Right cardiac atrium (tissue), 5 donors: ENCODE measurements at regions not wholly inside any gene's neighbourhood (a gene's known extent, or its start where the extent isn't known, plus 50 kb on each side); places are given as distances from the start of the nearest gene placed in this dataset.
"Not testable (repeated sequence)": the region's sequence is repeated elsewhere in the genome, so short reads cannot be mapped to it uniquely, and the experiment has no call there.

Source experiments
- ATAC-seq, 2 donors: fragments of 200-7000 bp; cut with Tn5 transposase; one replicate each; pipeline versions ENCODE4 v1.8.0 to v1.9.1; 2020; ENCODE audit warnings: moderate library complexity in 2 of 2, mild to moderate bottlenecking in 1 of 2
- DNase-seq, 3 donors: peaks; one replicate each; pipeline ENCODE4 v3.0.0-alpha.2; 2020
- H3K27ac ChIP-seq: one replicate; pipeline ENCODE4 v1.5.1; 2013; ENCODE audit warnings: mild to moderate bottlenecking, low read length, control low read depth, moderate library complexity
- H3K27me3 ChIP-seq: one replicate; pipeline ENCODE4 v1.6.1; 2013; ENCODE audit not compliant: control insufficient read depth, insufficient read depth
- H3K4me1 ChIP-seq: one replicate; pipeline ENCODE4 v1.6.1; 2013; ENCODE audit warnings: low read length; ENCODE audit not compliant: control insufficient read depth, insufficient read depth
- H3K4me3 ChIP-seq: one replicate; pipeline ENCODE4 v1.5.1; 2013; ENCODE audit warnings: low read length, control low read depth
- H3K9me3 ChIP-seq: one replicate; pipeline ENCODE4 v1.6.1; 2013; ENCODE audit warnings: low read length; ENCODE audit not compliant: control insufficient read depth
- WGBS: extraction: QIAGEN DNeasy Blood & Tissue Kit; methylation state at CpG from one replicate; pipeline ENCODE4 v1.1.7; 2013; 5-methylcytosine and 5-hydroxymethylcytosine counted together
- intact Hi-C, 4 donors: fragments of 100-400 bp; cut with DNase I; formaldehyde crosslinking; loops; one replicate each; pipeline versions ENCODE4 v1.11.0 to v1.14.0; 2022 to 2023
- donor health status: healthy with polysubstance abuse.
- donor health status: DM: no; HTN: yes; CAD: no.
- donor health status: DM: no; HTN: no; CAD: no.
- donor health status: DM: no; HTN: yes; CAD: no; lungs with severe emphysema.
- donor health status: DM: yes; HTN: yes; CAD: no.

- H3K27me3 ChIP-seq, result no peaks in the 10 kb centered on the region
- 2% methylated on average over 20 of the region's 20 CpGs for WGBS
- DNase-seq (no peak), ATAC-seq (no peak)
- H3K27ac ChIP-seq, result no peak overlapping the region
- no peak overlapping the region for H3K4me3 ChIP-seq
- H3K4me1 ChIP-seq, result peaks cover 2% of the 10 kb centered on the region
- intact Hi-C loops, result no loop called here
- H3K9me3 ChIP-seq, result no peaks in the 10 kb centered on the region
Observed at GRCh38 chr10:100655326-100655759, 90.0 kb upstream of the PAX2 start.

DNA sequence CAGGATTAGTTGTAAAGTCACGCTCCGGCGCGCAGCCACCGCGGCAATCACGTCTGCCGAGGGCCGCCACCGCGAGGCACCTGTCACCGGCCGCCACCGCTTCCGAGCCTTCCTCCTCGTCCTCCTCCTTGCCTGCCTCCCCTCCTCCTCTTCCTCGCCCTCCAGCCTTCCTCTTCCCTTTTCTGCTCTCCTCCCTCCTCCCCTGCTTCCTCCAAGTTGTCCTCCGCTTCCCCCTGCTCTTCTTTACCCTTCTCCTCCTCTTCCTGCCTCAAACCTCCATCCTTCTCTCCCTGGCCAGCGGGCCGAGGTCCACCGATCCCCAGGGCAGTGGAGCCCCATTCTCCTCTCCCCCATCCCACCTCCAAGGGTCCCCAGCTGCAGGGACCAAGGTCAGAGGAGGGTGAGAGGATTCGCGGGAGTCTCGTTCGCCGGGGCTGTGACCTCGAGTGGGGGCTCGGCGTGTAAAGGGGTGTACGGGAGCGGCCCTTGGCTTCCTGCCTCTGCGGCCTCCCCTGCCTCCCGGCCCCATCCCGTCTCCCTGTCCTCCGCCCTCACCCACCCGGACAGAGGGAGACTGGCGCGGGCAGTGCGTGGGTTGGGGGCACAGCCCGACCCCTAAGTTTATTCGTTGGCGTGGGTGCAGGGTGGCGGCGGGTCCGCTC, 89.5 kb upstream of the PAX2 start:
- Histone ChIP-seq H3K27me3 (no peaks in the 10 kb centered on the region), H3K27ac (no peak overlapping the region), H3K4me1 (peaks cover 2% of the 10 kb centered on the region), H3K4me3 (peak overlapping the region; percentile 51), H3K9me3 (no peaks in the 10 kb centered on the region)
- 3% methylated on average over 45 of the region's 45 CpGs for WGBS
- intact Hi-C loops, result no loop called here
- no peak for ATAC-seq
- no peak for DNase-seq

- intact Hi-C loops, result no loop called here
- Histone ChIP-seq H3K4me3 (peak overlapping the region; percentile 51), H3K27ac (no peak overlapping the region), H3K27me3 (no peaks in the 10 kb centered on the region), H3K9me3 (no peaks in the 10 kb centered on the region), H3K4me1 (peaks cover 2% of the 10 kb centered on the region)
- DNase-seq (no peak), ATAC-seq (no peak)
- under 1% methylated on average over 34 of the region's 34 CpGs for WGBS
Observed at GRCh38 chr10:100656454-100656853, 88.9 kb upstream of the PAX2 start.

DNA sequence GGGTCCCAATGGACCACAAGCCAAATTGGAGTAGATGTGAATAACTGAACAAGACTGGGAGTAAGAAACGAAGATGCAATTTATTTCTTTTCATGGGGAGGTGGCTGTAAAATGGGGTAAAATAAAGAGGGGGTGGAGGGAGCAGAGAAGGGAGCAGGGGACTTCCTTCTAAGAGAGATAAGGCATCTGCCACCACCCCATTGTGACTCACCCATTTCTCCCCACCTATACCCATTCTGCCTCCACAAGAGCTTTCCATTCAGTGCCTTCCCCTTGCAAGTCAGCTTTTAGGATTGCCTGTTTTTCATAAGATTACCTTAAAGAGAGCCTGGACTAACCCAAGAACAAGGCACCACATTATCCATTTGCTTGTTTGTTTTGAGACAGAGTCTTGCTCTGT, 87.1 kb upstream of the PAX2 start:
- H3K4me3 ChIP-seq, result no peak overlapping the region
- H3K9me3 ChIP-seq, result no peaks in the 10 kb centered on the region
- WGBS, result 45% methylated on average over 1 of the region's 1 CpG
- ATAC-seq (no peak), DNase-seq (no peak)
- no peaks in the 10 kb centered on the region for H3K27me3 ChIP-seq
- H3K4me1 ChIP-seq, result peaks cover 2% of the 10 kb centered on the region
- H3K27ac ChIP-seq, result no peak overlapping the region
- intact Hi-C loops, result no loop called here

GRCh38 chr10:100659361-100660098, 85.9 kb upstream of the PAX2 start:
- 4% methylated on average over 50 of the region's 50 CpGs for WGBS

DNA sequence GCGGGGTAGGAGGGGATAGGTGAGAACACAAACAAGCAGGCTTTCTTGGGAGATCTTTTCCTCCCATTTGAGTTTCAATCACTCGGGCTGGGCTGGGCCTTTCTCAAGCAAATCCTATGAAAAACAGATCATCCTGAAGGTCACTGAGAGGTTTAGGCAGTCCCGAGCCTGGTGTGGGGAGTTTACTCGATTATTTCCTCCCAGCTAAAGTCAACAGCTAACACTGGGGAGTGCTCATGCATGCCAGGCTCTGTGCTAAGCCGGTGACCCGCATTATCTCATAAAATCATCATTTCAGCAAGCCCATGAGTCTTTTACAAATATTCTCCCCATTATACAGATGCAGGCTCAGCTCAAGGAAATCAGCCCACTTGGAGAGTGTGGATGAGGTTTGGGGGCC, 85.0 kb upstream of the PAX2 start:
- Histone ChIP-seq H3K4me1 (peaks cover 2% of the 10 kb centered on the region), H3K4me3 (no peak overlapping the region), H3K27me3 (no peaks in the 10 kb centered on the region), H3K9me3 (no peaks in the 10 kb centered on the region), H3K27ac (no peak overlapping the region)
- intact Hi-C loops, result no loop called here
- WGBS, result 30% methylated on average over 6 of the region's 6 CpGs
- DNase-seq (no peak), ATAC-seq (no peak)

More at GRCh38 chr10:100659361-100660098, 85.9 kb upstream of the PAX2 start:
- ATAC-seq, result no peak
- H3K27me3 ChIP-seq, result no peaks in the 10 kb centered on the region
- DNase-seq, result no peak
- no peak overlapping the region for H3K4me3 ChIP-seq
- intact Hi-C loops, result no loop called here
- H3K27ac ChIP-seq, result no peak overlapping the region
- H3K4me1 ChIP-seq, result peaks cover 2% of the 10 kb centered on the region
- no peaks in the 10 kb centered on the region for H3K9me3 ChIP-seq

GRCh38 chr10:100660945-100661344, 84.4 kb upstream of the PAX2 start:
- 37% methylated on average over 3 of the region's 3 CpGs for WGBS
- no peak overlapping the region for H3K27ac ChIP-seq
- ATAC-seq (no peak), DNase-seq (no peak)
- peaks cover under 1% of the 10 kb centered on the region for H3K4me1 ChIP-seq
- no peak overlapping the region for H3K4me3 ChIP-seq
- H3K27me3 ChIP-seq, result no peaks in the 10 kb centered on the region
- intact Hi-C loops, result no loop called here
- no peaks in the 10 kb centered on the region for H3K9me3 ChIP-seq

DNA sequence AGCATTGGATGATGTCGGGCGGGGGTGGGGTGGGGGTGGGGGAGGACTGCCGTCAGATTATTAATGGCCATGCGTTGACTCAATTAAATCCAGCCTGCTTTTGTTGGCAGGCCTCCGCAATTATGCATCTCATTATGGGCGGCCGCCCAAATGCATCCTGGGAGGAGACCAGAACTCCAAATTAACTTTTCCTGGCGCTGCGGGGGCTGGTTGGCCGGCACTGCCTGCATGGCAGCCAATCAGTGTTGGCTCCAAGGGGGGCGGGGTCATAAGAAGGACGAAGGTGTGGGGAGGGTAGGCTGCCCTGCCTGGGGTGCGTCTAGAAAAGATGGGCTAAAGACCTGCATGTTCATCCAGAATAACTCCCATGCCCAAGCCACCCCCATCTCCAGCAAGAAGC, 83.9 kb upstream of the PAX2 start:
- no peaks in the 10 kb centered on the region for H3K9me3 ChIP-seq
- 30% methylated on average over 13 of the region's 13 CpGs for WGBS
- H3K27ac ChIP-seq, result no peak overlapping the region
- no peaks in the 10 kb centered on the region for H3K27me3 ChIP-seq
- no peak overlapping the region for H3K4me3 ChIP-seq
- no peak for ATAC-seq
- intact Hi-C loops, result no loop called here
- no peak for DNase-seq
- no peaks in the 10 kb centered on the region for H3K4me1 ChIP-seq

GRCh38 chr10:100662067-100662466, 83.3 kb upstream of the PAX2 start:
- H3K9me3 ChIP-seq, result no peaks in the 10 kb centered on the region
- no peak overlapping the region for H3K4me3 ChIP-seq
- H3K27ac ChIP-seq, result no peak overlapping the region
- intact Hi-C loops, result no loop called here
- no peak for DNase-seq
- 59% methylated on average over 7 of the region's 7 CpGs for WGBS
- no peaks in the 10 kb centered on the region for H3K4me1 ChIP-seq
- no peaks in the 10 kb centered on the region for H3K27me3 ChIP-seq
- ATAC-seq, result no peak

- no peak for DNase-seq
- intact Hi-C loops, result no loop called here
Observed at GRCh38 chr10:100664316-100665149, 80.8 kb upstream of the PAX2 start.

GRCh38 chr10:100666634-100667033, 78.7 kb upstream of the PAX2 start:
- H3K4me1 ChIP-seq, ATAC-seq, H3K27ac ChIP-seq, H3K27me3 ChIP-seq, H3K9me3 ChIP-seq, H3K4me3 ChIP-seq, DNase-seq, intact Hi-C loops: not testable (repeated sequence)
- 80% methylated on average over 2 of the region's 2 CpGs for whole genome bisulfite sequencing

More at GRCh38 chr10:100664316-100665149, 80.8 kb upstream of the PAX2 start:
- no peak for ATAC-seq
- 48% methylated on average over 6 of the region's 6 CpGs for WGBS
- no peaks in the 10 kb centered on the region for H3K27me3 ChIP-seq
- H3K4me1 ChIP-seq, result no peaks in the 10 kb centered on the region
- no peaks in the 10 kb centered on the region for H3K9me3 ChIP-seq
- no peak overlapping the region for H3K27ac ChIP-seq
- H3K4me3 ChIP-seq, result no peak overlapping the region
